ENCODE measurements at regions not wholly inside any gene's neighbourhood (a gene's known extent, or its start where the extent isn't known, plus 50 kb on each side); places are given as distances from the start of the nearest gene placed in this dataset.

GRCh38 chr22:23516304-23516703 is 63.8 kb downstream of the IGLL1 start:
- H3K27ac ChIP-seq (ENCODE audit: low read depth in 1 of 2, low read length in 1 of 2), result no peak overlapping the region
- H3K36me3 ChIP-seq (ENCODE audit: control insufficient read depth in 4 of 4, insufficient read depth in 4 of 4, low read length in 4 of 4), result no peaks in the 10 kb centered on the region
- H3K4me3 ChIP-seq, result no peak overlapping the region
- no peaks in the 10 kb centered on the region for H3K27me3 ChIP-seq (ENCODE audit: control insufficient read depth in 3 of 3, insufficient read depth in 3 of 3, low read length in 2 of 3)
- no peak for TF ChIP-seq CTCF (IDR thresholded peaks at IDR 0.05; ENCODE audit: control extremely low read depth, extremely low read depth)
- DNase-seq (no peak), ATAC-seq (ENCODE audit: insufficient read depth, low FRiP score) (no peak)
- peaks cover 0 to 24% (median 7%) of the 10 kb centered on the region in 5 donors for H3K4me1 ChIP-seq (ENCODE audit: control insufficient read depth in 5 of 5, insufficient read depth in 5 of 5, low read length in 5 of 5)
- no peak overlapping the region for H3K9ac ChIP-seq (ENCODE audit: insufficient read depth in 1 of 2, low read length in 2 of 2)
- 86 to 91% methylated on average over 9 of the region's 9 CpGs for WGBS, 2 donors
- H3K9me3 ChIP-seq (ENCODE audit: control insufficient read depth in 4 of 4, insufficient read depth in 3 of 4, low read length in 3 of 4), result no peaks in the 10 kb centered on the region

- no peak for ATAC-seq (ENCODE audit: insufficient read depth, low FRiP score)
These were observed 65.6 kb downstream of the IGLL1 start for GRCh38 chr22:23514322-23515038.

GRCh38 chr22:23513705-23514104 is 66.4 kb downstream of the IGLL1 start:
- peaks cover 0 to 7% (median 0%) of the 10 kb centered on the region in 5 donors for H3K4me1 ChIP-seq (ENCODE audit: control insufficient read depth in 5 of 5, insufficient read depth in 5 of 5, low read length in 5 of 5)
- WGBS, 2 donors, result 84 to 90% methylated on average over 7 of the region's 7 CpGs

More at GRCh38 chr22:23514322-23515038, 65.6 kb downstream of the IGLL1 start:
- Histone ChIP-seq H3K36me3 (ENCODE audit: control insufficient read depth in 4 of 4, insufficient read depth in 4 of 4, low read length in 4 of 4) (no peaks in the 10 kb centered on the region), H3K9me3 (ENCODE audit: control insufficient read depth in 4 of 4, insufficient read depth in 3 of 4, low read length in 3 of 4) (no peaks in the 10 kb centered on the region), H3K4me3 (no peak overlapping the region), H3K27ac (ENCODE audit: low read depth in 1 of 2, low read length in 1 of 2) (no peak overlapping the region), H3K9ac (ENCODE audit: insufficient read depth in 1 of 2, low read length in 2 of 2) (no peak overlapping the region), H3K4me1 (ENCODE audit: control insufficient read depth in 5 of 5, insufficient read depth in 5 of 5, low read length in 5 of 5) (peaks cover 0 to 9% (median 3%) of the 10 kb centered on the region in 5 donors), H3K27me3 (ENCODE audit: control insufficient read depth in 3 of 3, insufficient read depth in 3 of 3, low read length in 2 of 3) (no peaks in the 10 kb centered on the region)
- WGBS, 2 donors, result 84 to 90% methylated on average over 15 of the region's 15 CpGs
- DNase-seq, result no peak
- TF ChIP-seq CTCF (IDR thresholded peaks at IDR 0.05; ENCODE audit: control extremely low read depth, extremely low read depth), result no peak

More at GRCh38 chr22:23513705-23514104, 66.4 kb downstream of the IGLL1 start:
- Histone ChIP-seq H3K27ac (ENCODE audit: low read depth in 1 of 2, low read length in 1 of 2) (no peak overlapping the region), H3K27me3 (ENCODE audit: control insufficient read depth in 3 of 3, insufficient read depth in 3 of 3, low read length in 2 of 3) (no peaks in the 10 kb centered on the region), H3K36me3 (ENCODE audit: control insufficient read depth in 4 of 4, insufficient read depth in 4 of 4, low read length in 4 of 4) (no peaks in the 10 kb centered on the region), H3K9ac (ENCODE audit: insufficient read depth in 1 of 2, low read length in 2 of 2) (no peak overlapping the region), H3K9me3 (ENCODE audit: control insufficient read depth in 4 of 4, insufficient read depth in 3 of 4, low read length in 3 of 4) (no peaks in the 10 kb centered on the region), H3K4me3 (no peak overlapping the region)
- ATAC-seq (ENCODE audit: insufficient read depth, low FRiP score) (no peak), DNase-seq (no peak)
- no peak for TF ChIP-seq CTCF (IDR thresholded peaks at IDR 0.05; ENCODE audit: control extremely low read depth, extremely low read depth)

Measured in lung (tissue), 11 donors.